COLO668 (cell line): ENCODE measurements at regions not wholly inside any gene's neighbourhood (a gene's known extent, or its start where the extent isn't known, plus 50 kb on each side); places are given as distances from the start of the nearest gene placed in this dataset.

ENCODE experiments used
- DNase-seq: peaks from one replicate; lab custom pipeline; 2025; ENCODE audit not compliant: unreplicated experiment; lab: John Stamatoyannopoulos, UW

DNA sequence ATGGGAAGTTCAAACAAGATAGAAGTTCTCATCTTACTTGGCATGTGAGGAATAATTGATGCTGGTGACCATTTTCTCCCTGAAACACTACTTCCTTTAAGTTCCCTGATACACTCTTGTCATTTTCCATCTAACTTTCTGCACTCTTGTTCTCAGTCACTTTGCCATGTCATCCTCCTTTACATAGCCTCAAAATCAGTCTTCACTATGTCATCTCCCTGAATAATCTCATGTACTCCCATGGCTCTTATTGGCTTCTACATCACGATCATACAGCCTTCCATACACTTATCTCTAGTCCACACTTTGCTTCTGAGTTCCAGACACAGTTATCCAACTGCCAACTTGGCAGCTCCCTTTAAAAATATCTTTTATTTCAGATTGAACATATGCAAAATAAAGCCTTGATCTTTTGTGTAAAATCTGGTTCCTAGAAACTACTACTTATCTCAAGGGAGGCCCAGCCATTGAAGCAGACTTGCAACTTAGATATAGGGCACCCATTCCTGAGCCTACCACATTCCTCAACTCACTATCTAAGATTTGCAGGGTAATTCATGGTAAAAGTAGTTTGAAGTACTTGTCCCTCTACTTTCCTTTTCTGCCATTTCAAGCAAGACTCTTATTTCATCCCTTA, 1070.2 kb upstream of the NXPH2 start:
- no peak for DNase-seq

DNA sequence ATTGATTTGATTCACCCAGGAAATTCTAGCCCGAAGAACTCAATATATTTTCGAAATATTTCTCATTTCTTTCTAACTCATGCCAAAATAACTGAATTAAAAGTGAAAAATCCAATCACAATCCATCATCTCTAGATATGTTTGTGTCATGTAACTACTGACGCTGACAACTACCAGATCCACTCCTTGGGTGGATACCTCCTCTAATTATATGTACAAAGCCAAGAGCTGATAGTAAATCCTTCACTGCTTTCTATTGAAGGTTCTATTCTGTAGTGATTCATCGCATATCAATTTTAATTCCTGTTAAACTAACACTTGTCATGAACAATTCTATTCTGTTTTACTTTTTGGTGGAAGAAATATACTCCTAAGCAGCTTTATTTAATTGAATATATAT, 1056.6 kb upstream of the NXPH2 start:
- DNase-seq = no peak

DNA sequence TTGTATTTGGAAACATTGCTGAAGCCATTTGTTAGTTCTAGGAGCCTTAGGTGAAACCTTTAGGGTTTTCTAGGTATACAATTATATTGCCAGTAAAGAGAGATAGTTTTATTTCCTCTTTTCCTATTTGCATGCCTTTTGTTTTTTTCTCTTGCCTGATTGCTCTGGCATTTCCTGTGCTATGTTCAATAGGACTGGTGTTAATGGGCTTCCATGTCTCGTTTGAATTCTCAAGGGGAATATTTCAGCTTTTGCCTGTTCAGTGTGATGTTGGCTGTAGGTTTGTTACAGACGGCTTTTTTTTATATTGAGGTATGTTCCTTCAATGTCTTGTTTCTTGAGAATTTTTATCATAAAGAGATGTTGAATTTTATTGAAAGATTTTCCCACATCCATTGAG, 1054.9 kb upstream of the NXPH2 start:
- DNase-seq = no peak

- DNase-seq = no peak
Measured at GRCh38 chr2:139828011-139828410, 1047.8 kb upstream of the NXPH2 start.

GRCh38 chr2:139825726-139826125, 1045.5 kb upstream of the NXPH2 start:
- no peak for DNase-seq

GRCh38 chr2:139819273-139819796, 1039.1 kb upstream of the NXPH2 start:
- DNase-seq = no peak

DNA sequence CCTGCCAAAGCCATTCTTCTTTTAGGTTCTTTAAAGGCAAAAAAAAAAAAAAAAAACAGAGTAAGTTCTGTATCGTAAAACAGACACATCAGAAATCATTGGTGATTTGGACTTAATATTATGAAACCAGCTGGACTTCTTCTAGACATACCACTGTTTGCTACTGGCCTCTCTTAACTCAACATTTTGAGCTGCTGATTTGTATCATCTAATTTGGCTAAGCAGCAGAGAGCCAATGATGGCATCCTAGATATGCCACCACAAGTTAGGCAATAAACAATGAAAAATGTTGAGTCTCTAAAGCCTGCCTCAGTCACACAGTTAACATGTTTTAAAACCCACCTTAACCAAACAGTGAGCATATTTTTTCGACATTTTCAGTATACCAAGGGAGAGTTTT, 1034.3 kb upstream of the NXPH2 start:
- DNase-seq = no peak

DNA sequence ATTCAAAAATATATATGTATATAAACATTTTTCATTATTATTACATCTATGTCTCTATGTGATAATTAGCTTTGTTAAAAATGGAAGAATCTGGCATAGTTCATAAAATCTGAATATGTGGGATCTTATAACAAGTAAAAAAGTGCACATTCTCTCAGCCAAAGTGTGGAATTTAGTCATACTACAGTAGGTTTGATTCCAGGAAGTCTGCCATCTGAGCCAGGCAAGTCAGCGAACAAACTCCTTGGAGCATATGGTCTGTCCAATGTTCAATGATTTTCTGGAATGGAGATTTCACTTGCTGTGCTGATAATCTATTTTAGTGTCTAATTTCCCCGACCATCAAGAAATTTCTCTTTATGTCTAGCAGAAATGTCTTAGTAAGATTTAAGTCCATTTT, 1033.2 kb upstream of the NXPH2 start:
- no peak for DNase-seq

GRCh38 chr2:139805441-139805840, 1025.3 kb upstream of the NXPH2 start:
- no peak for DNase-seq

- DNase-seq = no peak
Measured at GRCh38 chr2:139798391-139798790, 1018.2 kb upstream of the NXPH2 start.

DNA sequence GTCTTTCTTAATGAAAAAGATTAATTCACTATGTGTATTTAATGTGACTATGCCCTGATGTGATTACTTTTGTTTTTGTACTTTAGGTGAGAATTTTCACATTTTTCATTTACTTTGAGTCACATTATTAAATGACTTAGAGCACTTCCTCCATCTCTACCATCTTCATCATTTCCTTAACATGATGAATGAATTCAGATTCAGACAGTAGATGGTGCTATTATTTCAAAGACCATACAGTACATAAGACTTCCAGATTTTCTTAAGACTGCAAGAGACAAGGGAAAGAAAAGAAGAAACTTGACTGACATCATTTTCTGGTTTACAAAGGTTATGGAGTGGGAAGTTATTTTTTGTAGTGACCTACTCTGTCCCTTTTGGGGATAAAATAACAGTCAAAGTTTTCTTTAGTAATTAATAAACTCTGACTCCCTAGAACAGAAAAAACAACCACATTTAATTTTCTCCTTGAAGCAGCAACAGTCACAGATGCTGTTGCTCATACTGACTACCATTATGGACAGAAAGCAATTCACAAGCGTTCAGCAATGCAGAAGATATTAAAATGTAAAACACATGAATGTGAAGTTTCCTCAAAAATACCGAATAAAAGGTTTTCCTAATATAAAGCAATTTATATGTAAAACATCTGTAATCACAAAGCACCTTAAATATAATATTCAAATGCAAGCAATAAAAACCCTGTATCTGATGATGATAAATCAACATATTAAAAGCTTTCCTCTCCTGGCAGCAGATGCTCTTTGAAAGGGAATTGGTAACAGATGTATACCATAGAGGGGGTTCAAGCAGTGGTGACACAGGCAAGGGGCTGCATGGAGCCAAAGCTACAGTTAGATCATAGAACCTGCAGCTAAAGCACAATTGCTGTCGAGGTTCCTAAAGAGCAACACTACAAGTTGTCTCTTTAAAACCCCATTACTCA, 1010.9 kb upstream of the NXPH2 start:
- DNase-seq = no peak

DNA sequence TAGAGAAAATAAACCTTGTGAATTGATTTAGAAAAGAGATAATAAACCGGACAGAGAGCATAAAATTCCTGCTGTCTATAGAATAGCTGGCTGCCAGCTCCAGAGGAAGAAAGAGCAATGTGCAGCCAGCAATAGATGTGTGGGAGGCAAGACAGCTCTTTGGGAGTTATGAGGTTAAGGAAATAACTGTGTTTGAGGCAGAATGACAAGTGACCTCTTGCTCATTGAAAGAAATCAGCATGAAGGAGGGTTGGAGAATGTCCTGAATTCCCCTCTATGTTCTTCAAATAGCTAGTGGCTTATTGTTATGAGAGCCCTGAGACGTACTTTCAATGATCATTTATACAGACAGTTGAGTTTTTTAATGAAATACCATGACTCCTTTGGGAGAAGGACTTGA, 1009.9 kb upstream of the NXPH2 start:
- DNase-seq = no peak

DNA sequence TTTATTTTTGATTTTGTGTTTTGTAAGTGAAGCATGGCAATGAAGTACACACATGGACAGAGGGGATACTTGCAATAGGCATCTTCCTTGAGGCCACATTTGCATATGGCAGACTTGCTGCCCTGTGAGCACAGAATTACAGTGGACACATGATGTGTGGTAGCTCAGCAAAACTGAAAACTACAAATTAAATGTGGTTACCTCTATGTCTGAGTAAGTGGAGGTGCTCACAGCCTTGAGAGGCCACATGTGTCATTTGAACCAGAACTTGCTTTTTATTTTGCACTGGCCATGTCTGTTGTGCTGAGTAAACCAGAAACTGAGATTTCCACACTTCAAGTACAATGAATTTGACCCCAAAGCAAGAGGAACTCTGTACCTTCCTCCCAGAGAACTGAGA, 998.5 kb upstream of the NXPH2 start:
- DNase-seq = no peak

- DNase-seq = no peak
Measured at GRCh38 chr2:139773720-139774277, 993.6 kb upstream of the NXPH2 start.

DNA sequence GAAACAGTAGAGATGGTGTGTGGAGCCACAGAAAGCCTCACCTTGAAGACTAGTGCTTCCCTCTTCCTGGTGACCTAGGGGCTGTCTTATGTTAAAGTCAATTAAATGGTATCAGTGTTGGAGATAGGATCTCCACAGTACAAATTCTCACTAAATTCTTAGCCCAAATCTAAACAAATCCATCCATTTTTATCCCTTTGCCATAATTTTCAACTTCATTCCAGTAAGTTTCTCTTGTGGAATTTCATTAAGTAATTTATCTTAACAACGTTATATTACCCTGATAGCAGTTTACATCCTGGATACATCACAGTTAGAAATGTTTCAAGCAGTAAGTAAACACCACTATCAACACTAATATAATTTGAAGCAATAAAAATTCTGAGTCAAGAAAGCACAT, 989.4 kb upstream of the NXPH2 start:
- DNase-seq = no peak

DNA sequence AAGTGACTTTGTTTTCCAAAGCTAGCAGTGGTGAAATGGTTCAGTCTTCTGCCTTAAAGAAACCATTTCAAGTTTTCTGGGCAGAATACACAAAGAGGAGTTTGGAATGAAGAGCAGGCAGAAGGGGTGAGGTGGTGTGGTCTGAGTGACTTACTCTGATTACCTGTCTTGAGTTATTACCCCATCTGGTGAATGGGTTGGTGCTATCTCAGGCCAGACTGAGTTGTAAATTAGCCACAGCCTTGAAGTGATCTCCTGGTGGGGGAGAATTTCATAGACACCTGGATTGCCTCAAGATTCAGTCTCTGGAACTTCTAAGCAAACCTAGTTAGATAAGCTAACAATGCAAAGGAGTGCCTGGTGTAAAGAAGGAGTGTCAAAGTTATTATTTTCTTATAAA, 983.5 kb upstream of the NXPH2 start:
- no peak for DNase-seq

DNA sequence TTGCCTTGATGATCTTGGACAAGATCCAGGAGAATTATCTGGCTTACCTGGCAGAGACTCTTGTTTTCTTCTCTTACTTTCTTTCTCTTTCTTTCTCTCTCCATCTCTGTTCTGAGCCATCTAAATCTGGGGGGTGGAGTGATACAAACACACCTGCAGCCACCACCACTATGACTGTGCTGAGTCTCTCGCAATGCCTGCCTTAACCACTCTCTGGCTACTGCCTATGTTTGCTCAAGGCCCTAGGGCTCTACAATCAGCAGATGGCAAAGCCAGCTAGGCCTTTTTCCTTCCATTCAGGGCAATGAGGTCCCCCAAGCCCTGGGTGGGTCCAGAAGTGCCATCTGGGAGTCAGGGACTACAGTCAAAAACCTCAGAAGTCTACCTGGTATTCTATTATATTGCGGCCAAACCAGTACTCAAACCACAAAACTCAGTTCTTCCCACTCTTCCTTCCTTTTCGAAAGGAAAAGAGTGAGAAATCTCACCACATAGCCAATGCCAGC, 978.9 kb upstream of the NXPH2 start:
- no peak for DNase-seq

DNA sequence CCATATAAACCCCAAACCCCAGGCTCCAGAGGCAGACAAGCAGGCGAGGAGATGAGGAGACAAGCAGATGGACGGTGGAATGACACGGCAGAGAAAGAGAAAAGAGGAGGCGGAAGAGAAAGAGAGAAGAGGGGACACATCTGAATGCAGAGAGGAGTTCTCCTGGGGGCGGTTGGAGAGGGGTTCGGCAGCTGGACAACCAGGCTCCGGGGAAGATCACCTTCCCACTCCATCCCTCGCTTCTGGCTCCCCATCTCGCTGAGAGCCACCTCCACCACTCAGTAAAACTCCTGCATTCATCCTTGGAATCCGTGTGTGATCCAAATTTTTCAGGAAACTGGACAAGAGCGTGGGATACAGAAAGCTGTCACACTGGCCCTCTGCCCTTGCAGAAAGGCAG, 966.7 kb upstream of the NXPH2 start:
- no peak for DNase-seq

DNA sequence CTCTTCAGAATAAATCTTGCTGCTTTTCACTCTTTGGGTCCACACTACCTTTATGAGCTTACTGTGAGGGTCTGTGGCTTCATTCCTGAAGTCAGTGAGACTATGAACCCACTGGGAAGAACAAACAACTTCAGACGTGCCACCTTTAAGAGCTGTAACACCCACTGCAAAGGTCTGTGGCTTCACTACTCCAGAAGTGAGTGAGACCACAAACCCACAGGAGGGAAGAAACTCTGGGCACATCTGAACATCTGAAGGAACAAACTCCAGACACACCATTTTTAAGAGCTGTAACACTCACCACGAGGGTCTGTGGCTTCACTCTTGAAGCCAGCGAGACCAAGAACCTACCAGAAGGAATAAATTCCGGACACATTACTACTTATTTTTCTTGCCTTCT, 964.1 kb upstream of the NXPH2 start:
- DNase-seq = no peak

- DNase-seq = no peak
Measured at GRCh38 chr2:139742216-139743172, 962.3 kb upstream of the NXPH2 start.

DNA sequence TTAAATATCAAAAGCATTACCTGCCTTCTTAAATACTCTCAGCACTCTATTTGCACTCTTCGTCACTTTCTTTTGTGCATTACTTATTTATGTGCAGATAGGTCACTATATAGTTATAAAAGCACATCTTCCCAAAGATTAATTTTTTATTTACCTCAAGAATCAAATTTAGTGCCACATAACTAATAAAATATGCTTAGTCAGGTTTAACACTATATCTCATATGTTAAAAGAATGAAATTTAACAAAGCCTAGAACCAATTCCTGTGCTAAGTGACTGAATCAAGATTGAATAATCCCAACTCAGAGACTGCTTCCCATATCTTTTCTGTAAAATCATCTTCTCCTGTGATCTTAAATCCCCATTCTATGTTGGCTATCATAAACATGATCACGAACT, 957.5 kb upstream of the NXPH2 start:
- DNase-seq = no peak
